IMR-90 (cell line): ENCODE measurements at regions not wholly inside any gene's neighbourhood (a gene's known extent, or its start where the extent isn't known, plus 50 kb on each side); places are given as distances from the start of the nearest gene placed in this dataset.

ENCODE experiments used
- ATAC-seq: fragments of 200-7000 bp; cut with Tn5 transposase; 2 replicates; pipeline ENCODE4 v1.9.1; 2020; ENCODE audit warnings: low read depth, mild to moderate bottlenecking, moderate library complexity
- BruUV-seq: library from RNA; stranded (reverse); fragments of 400-500 nt; replicated peaks from 2 replicates; lab custom pipeline; 2021; lab: Mats Ljungman, UMichigan
- CTCF ChIA-PET: fragments of 300-600 bp; formaldehyde crosslinking; extraction: SDS; loops from one replicate; lab custom pipeline; 2021; ENCODE audit warnings: antibody characterized with exemption; lab: Yijun Ruan, JAX
- POLR2A ChIA-PET: fragments of 300-600 bp; sonication (Branson Sonifier 250); formaldehyde crosslinking; loops from one replicate; lab custom pipeline; 2022; ENCODE audit warnings: antibody characterized with exemption; ENCODE audit not compliant: unreplicated experiment; lab: Charles Lee
- DNase-seq: peaks from one replicate; pipeline ENCODE4 v3.0.0; 2013
- H2AFZ ChIP-seq: replicated peaks from 2 replicates; pipeline ENCODE3; 2013; ENCODE audit warnings: low read length, mild to moderate bottlenecking; ENCODE audit not compliant: poor library complexity
- H2AK5ac ChIP-seq: 2 replicates; pipeline ENCODE4 v1.6.1; 2013; ENCODE audit warnings: low read depth, low read length, inconsistent platforms
- H2AK9ac ChIP-seq: replicated peaks from 2 replicates; pipeline ENCODE3; 2013; ENCODE audit warnings: mild to moderate bottlenecking, low read depth, low read length, moderate library complexity; ENCODE audit not compliant: poor library complexity
- H2BK120ac ChIP-seq: 2 replicates; pipeline ENCODE4 v1.6.1; 2013; ENCODE audit warnings: low read depth, low read length, inconsistent platforms
- H2BK15ac ChIP-seq: 3 replicates; pipeline ENCODE4 v1.6.1; 2013; ENCODE audit warnings: low read depth, low read length, inconsistent platforms
- H2BK20ac ChIP-seq: 2 replicates; pipeline ENCODE4 v1.6.1; 2013; ENCODE audit warnings: low read depth, mild to moderate bottlenecking, inconsistent platforms, low read length, moderate library complexity
- H2BK5ac ChIP-seq: 2 replicates; pipeline ENCODE4 v1.6.1; 2013; ENCODE audit warnings: mild to moderate bottlenecking, low read depth, low read length, inconsistent platforms; ENCODE audit not compliant: poor library complexity, severe bottlenecking
- H3K14ac ChIP-seq: replicated peaks from 2 replicates; pipeline ENCODE4 v1.6.1; 2013; ENCODE audit warnings: low read depth, low read length, inconsistent platforms
- H3K18ac ChIP-seq: 2 replicates; pipeline ENCODE4 v1.6.1; 2013; ENCODE audit warnings: low read depth, low read length, control low read depth
- H3K23ac ChIP-seq: 2 replicates; pipeline ENCODE4 v1.6.1; 2013; ENCODE audit warnings: low read depth, low read length, inconsistent platforms
- H3K27ac ChIP-seq: 2 replicates; pipeline ENCODE4 v1.5.1; 2013; ENCODE audit warnings: mild to moderate bottlenecking, control low read depth, low read length; ENCODE audit not compliant: insufficient read depth
- H3K27me3 ChIP-seq: 2 replicates; pipeline ENCODE4 v1.6.1; 2013; ENCODE audit warnings: low read length; ENCODE audit not compliant: control insufficient read depth, insufficient read depth
- H3K36me3 ChIP-seq: 2 replicates; pipeline ENCODE4 v1.6.1; 2013; ENCODE audit warnings: low read length, mixed read lengths; ENCODE audit not compliant: control insufficient read depth, insufficient read depth
- H3K4ac ChIP-seq: 2 replicates; pipeline ENCODE4 v1.6.1; 2013; ENCODE audit warnings: low read depth, low read length, inconsistent platforms
- H3K4me1 ChIP-seq: 2 replicates; pipeline ENCODE4 v1.6.1; 2013; ENCODE audit warnings: low read length, mixed read lengths; ENCODE audit not compliant: control insufficient read depth, insufficient read depth
- H3K4me2 ChIP-seq: 2 replicates; pipeline ENCODE4 v1.6.1; 2013; ENCODE audit warnings: low read depth, mild to moderate bottlenecking, control low read depth, low read length, moderate library complexity
- H3K4me3 ChIP-seq: 2 replicates; pipeline ENCODE4 v1.5.1; 2013; ENCODE audit warnings: low read depth, mild to moderate bottlenecking, control low read depth, low read length, moderate library complexity; ENCODE audit not compliant: insufficient read depth
- H3K56ac ChIP-seq: 2 replicates; pipeline ENCODE4 v1.6.1; 2013; ENCODE audit warnings: low read length, inconsistent platforms; ENCODE audit not compliant: insufficient read depth; ENCODE audit errors: extremely low read depth
- H3K79me1 ChIP-seq, 2 experiments: 2 replicates each; pipeline ENCODE4 v1.6.1; 2013; ENCODE audit warnings: low read length in 2 of 2, inconsistent platforms in 1 of 2, low read depth in 1 of 2
- H3K9ac ChIP-seq: 2 replicates; pipeline ENCODE4 v1.6.1; 2013; ENCODE audit warnings: low read depth, low read length, control low read depth
- H3K9me1 ChIP-seq: 2 replicates; pipeline ENCODE4 v1.6.1; 2013; ENCODE audit warnings: low read length, inconsistent platforms; ENCODE audit not compliant: insufficient read depth
- H3K9me3 ChIP-seq: 2 replicates; pipeline ENCODE4 v1.6.1; 2013; ENCODE audit warnings: low read length; ENCODE audit not compliant: control insufficient read depth, insufficient read depth
- H4K20me1 ChIP-seq: 2 replicates; pipeline ENCODE4 v1.6.1; 2013; ENCODE audit warnings: low read length, inconsistent platforms; ENCODE audit not compliant: insufficient read depth
- H4K5ac ChIP-seq: 2 replicates; pipeline ENCODE4 v1.6.1; 2013; ENCODE audit warnings: mild to moderate bottlenecking, low read depth, low read length, control low read depth
- H4K8ac ChIP-seq, 2 experiments: 2 replicates each; pipeline ENCODE4 v1.6.1; 2013; ENCODE audit warnings: low read depth in 2 of 2, low read length in 2 of 2, control low read depth in 1 of 2, inconsistent platforms in 1 of 2
- H4K91ac ChIP-seq: 2 replicates; pipeline ENCODE4 v1.6.1; 2013; ENCODE audit warnings: low read depth, low read length, inconsistent platforms; ENCODE audit not compliant: insufficient read depth
- BHLHE40 ChIP-seq: fragments of 150-350 bp; IDR thresholded peaks from 2 replicates; pipeline ENCODE4 v1.6.1; 2016; ENCODE audit warnings: mild to moderate bottlenecking, low read depth, low read length
- CEBPB ChIP-seq: IDR thresholded peaks from 2 replicates; pipeline ENCODE4 v1.6.1; 2012; ENCODE audit warnings: low read depth, low read length, improper control_type of control experiment
- CHD1 ChIP-seq: IDR thresholded peaks from 2 replicates; pipeline ENCODE4 v1.6.1; 2012; ENCODE audit warnings: low read depth, low read length, improper control_type of control experiment
- FOS ChIP-seq: fragments of 150-350 bp; IDR thresholded peaks from 2 replicates; pipeline ENCODE4 v1.6.1; 2016; ENCODE audit warnings: low read depth, low read length
- MAFK ChIP-seq: IDR thresholded peaks from 2 replicates; pipeline ENCODE4 v1.6.1; 2012; ENCODE audit warnings: low read depth, low read length, improper control_type of control experiment
- MAZ ChIP-seq: IDR thresholded peaks from 2 replicates; pipeline ENCODE4 v1.6.1; 2012; ENCODE audit warnings: low read depth, mild to moderate bottlenecking, low read length, improper control_type of control experiment, moderate library complexity, borderline replicate concordance
- MXI1 ChIP-seq: IDR thresholded peaks from 2 replicates; pipeline ENCODE4 v1.6.1; 2012; ENCODE audit warnings: low read depth, mild to moderate bottlenecking, low read length, moderate library complexity, borderline replicate concordance
- NFE2L2 ChIP-seq: fragments of 150-350 bp; IDR thresholded peaks from 2 replicates; pipeline ENCODE4 v1.6.1; 2016; ENCODE audit warnings: low read depth, mild to moderate bottlenecking, low read length
- POLR2A ChIP-seq: IDR thresholded peaks from 2 replicates; pipeline ENCODE4 v1.6.1; 2012; ENCODE audit warnings: mild to moderate bottlenecking, low read depth, low read length
- RAD21 ChIP-seq: IDR thresholded peaks from 2 replicates; pipeline ENCODE4 v1.6.1; 2012; ENCODE audit warnings: low read length, improper control_type of control experiment
- RCOR1 ChIP-seq: IDR thresholded peaks from 2 replicates; pipeline ENCODE4 v1.6.1; 2012; ENCODE audit warnings: mild to moderate bottlenecking, low read length, improper control_type of control experiment; ENCODE audit not compliant: insufficient replicate concordance
- RFX5 ChIP-seq: IDR thresholded peaks from 2 replicates; pipeline ENCODE4 v1.8.0; 2012; ENCODE audit warnings: low read depth, mild to moderate bottlenecking, low read length, moderate library complexity
- SMC3 ChIP-seq: fragments of 150-350 bp; IDR thresholded peaks from 2 replicates; pipeline ENCODE4 v1.6.1; 2016; ENCODE audit warnings: low read depth, mild to moderate bottlenecking, antibody characterized with exemption, low read length, moderate library complexity
- WGBS, 2 experiments: methylation state at CpG; one replicate each; pipeline versions ENCODE4 v1.1.5 to v1.1.7; 2013; ENCODE audit warnings: missing lambda C conversion rate in 2 of 2; ENCODE audit not compliant: insufficient read length in 1 of 2; ENCODE audit errors: extremely low coverage in 2 of 2; 5-methylcytosine and 5-hydroxymethylcytosine counted together
- dilution Hi-C: fragments of 300-500 bp; cut with HindIII; formaldehyde crosslinking; loops from one replicate; pipeline ENCODE4 v1.14.3; 2018; ENCODE audit warnings: low sequenced_read_pairs; ENCODE audit not compliant: unreplicated experiment
- in situ Hi-C: fragments of 300-500 bp; cut with MboI; formaldehyde crosslinking; loops from 3 replicates; pipeline ENCODE4 v1.14.3; 2019; ENCODE audit warnings: low sequenced_read_pairs, inconsistent platforms, mixed read lengths
- intact Hi-C: fragments of 100-400 bp; cut with micrococcal nuclease; formaldehyde crosslinking; loops from 2 replicates; pipeline ENCODE4 v1.10.0; 2022
- TF ChIP-seq, protein P1 (sequence below): fragments of 150-350 bp; IDR thresholded peaks from 2 replicates; pipeline ENCODE4 v1.6.1; 2017; ENCODE audit warnings: mild to moderate bottlenecking, antibody characterized with exemption, low read length, low read depth
- TF ChIP-seq, protein P2 (sequence below): conservative IDR thresholded peaks from 2 replicates; pipeline ENCODE4 v1.5.1; 2012; ENCODE audit warnings: mild to moderate bottlenecking, low read depth, low read length, improper control_type of control experiment
- TF ChIP-seq, protein P3 (sequence below): fragments of 150-350 bp; IDR thresholded peaks from 2 replicates; pipeline ENCODE4 v1.6.1; 2016; ENCODE audit warnings: low read depth, mild to moderate bottlenecking, low read length, moderate library complexity, borderline replicate concordance

DNA sequence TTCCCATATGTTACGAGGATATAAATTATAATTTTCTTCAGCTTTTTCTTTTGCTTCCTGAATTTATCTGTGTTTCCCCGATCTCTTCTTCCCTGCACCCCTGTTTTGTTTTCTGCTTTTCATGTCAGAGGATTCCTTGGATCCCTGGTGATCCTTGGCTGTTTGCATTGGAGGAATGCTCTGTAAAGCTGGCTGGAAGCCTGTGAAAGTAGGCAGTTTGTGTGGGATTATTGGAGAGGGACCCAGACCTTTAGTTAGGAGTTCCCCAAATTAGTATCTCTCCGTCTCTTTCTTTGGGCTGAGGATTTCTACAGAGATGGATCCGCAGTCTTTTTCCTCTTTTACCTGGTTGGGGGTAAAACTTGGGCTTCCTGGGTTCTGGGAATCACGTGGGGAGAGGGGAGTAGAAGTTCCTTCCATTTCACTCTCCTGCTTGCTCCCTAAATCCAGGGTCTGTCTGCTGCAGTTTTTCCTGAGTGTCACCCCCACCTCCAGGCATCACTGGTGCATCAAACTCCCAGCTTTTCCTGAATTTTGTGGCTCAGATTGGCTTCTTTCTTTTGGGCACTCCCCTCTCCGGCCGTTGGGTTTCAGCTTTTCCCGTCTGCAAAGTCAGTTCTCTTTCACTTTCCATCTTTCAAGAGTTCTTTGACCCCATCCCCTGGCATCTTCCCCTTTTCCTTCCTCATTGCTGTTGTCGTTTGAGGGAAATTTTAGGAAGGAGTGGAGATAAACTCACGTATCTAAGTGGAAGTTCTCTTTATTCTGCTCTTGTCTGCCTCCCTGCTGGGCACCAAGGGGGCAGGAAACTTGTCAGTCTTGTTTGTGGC lies 79.1 kb upstream of the ALX4 start:
- Histone ChIP-seq H2BK20ac (no peak overlapping the region), H3K4me3 (no peak overlapping the region), H3K4ac (no peak overlapping the region), H3K27ac (no peak overlapping the region), H2BK120ac (no peak overlapping the region), H3K79me1 (no peaks in the 10 kb centered on the region), H2AK9ac (no peak overlapping the region), H3K56ac (no peak overlapping the region), H3K18ac (no peak overlapping the region), H3K9me1 (no peaks in the 10 kb centered on the region), H3K4me1 (no peaks in the 10 kb centered on the region), H2BK5ac (no peak overlapping the region), H4K5ac (no peak overlapping the region), H3K9me3 (peaks cover 5% of the 10 kb centered on the region), H3K27me3 (peaks cover 7% of the 10 kb centered on the region), H3K23ac (no peak overlapping the region), H4K20me1 (no peaks in the 10 kb centered on the region), H2AFZ (no peak overlapping the region), H3K14ac (no peak overlapping the region), H4K91ac (no peak overlapping the region), H2BK15ac (no peak overlapping the region), H3K36me3 (no peaks in the 10 kb centered on the region), H3K4me2 (no peak overlapping the region), H3K9ac (no peak overlapping the region), H4K8ac (no peak overlapping the region), H2AK5ac (no peak overlapping the region)
- DNase-seq = no peak
- no peak for ATAC-seq
- 10% methylated on average over 2 of the region's 10 CpGs; no CpG with 5 or more reads in 1 of the 2 experiments for WGBS, 2 experiments
- TF ChIP-seq MAZ = no peak
- no peak for TF ChIP-seq RAD21
- TF ChIP-seq, protein P1, sequence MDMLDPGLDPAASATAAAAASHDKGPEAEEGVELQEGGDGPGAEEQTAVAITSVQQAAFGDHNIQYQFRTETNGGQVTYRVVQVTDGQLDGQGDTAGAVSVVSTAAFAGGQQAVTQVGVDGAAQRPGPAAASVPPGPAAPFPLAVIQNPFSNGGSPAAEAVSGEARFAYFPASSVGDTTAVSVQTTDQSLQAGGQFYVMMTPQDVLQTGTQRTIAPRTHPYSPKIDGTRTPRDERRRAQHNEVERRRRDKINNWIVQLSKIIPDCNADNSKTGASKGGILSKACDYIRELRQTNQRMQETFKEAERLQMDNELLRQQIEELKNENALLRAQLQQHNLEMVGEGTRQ = no peak
- no peak for TF ChIP-seq CEBPB
- TF ChIP-seq, protein P2, sequence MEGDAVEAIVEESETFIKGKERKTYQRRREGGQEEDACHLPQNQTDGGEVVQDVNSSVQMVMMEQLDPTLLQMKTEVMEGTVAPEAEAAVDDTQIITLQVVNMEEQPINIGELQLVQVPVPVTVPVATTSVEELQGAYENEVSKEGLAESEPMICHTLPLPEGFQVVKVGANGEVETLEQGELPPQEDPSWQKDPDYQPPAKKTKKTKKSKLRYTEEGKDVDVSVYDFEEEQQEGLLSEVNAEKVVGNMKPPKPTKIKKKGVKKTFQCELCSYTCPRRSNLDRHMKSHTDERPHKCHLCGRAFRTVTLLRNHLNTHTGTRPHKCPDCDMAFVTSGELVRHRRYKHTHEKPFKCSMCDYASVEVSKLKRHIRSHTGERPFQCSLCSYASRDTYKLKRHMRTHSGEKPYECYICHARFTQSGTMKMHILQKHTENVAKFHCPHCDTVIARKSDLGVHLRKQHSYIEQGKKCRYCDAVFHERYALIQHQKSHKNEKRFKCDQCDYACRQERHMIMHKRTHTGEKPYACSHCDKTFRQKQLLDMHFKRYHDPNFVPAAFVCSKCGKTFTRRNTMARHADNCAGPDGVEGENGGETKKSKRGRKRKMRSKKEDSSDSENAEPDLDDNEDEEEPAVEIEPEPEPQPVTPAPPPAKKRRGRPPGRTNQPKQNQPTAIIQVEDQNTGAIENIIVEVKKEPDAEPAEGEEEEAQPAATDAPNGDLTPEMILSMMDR = no peak
- TF ChIP-seq POLR2A = no peak
- TF ChIP-seq NFE2L2 = no peak
- TF ChIP-seq RFX5 = no peak
- no peak for TF ChIP-seq MXI1
- TF ChIP-seq, protein P3, sequence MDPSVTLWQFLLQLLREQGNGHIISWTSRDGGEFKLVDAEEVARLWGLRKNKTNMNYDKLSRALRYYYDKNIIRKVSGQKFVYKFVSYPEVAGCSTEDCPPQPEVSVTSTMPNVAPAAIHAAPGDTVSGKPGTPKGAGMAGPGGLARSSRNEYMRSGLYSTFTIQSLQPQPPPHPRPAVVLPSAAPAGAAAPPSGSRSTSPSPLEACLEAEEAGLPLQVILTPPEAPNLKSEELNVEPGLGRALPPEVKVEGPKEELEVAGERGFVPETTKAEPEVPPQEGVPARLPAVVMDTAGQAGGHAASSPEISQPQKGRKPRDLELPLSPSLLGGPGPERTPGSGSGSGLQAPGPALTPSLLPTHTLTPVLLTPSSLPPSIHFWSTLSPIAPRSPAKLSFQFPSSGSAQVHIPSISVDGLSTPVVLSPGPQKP = no peak
- no peak for TF ChIP-seq RCOR1
- no peak for TF ChIP-seq SMC3
- TF ChIP-seq MAFK = no peak
- TF ChIP-seq CHD1 = no peak
- no peak for TF ChIP-seq FOS
- TF ChIP-seq BHLHE40 = no peak
- BruUV-seq = no TSS peak
- in situ Hi-C loops (no loop called here), intact Hi-C loops (no loop called here), dilution Hi-C loops (no loop called here)
- ChIA-PET POLR2A (no interaction called here), CTCF (no interaction called here)
